H9 (cell line): ENCODE measurements at regions not wholly inside any gene's neighbourhood (a gene's known extent, or its start where the extent isn't known, plus 50 kb on each side); places are given as distances from the start of the nearest gene placed in this dataset.

ENCODE experiments used
- DNase-seq: peaks from one replicate; pipeline ENCODE4 v3.0.0-alpha.2; 2017
- H2AFZ ChIP-seq: one replicate; pipeline ENCODE4 v1.6.1; 2013; ENCODE audit warnings: mild to moderate bottlenecking, low read length, control low read depth, moderate library complexity
- H2AK5ac ChIP-seq: 2 replicates; pipeline ENCODE4 v1.6.1; 2013; ENCODE audit warnings: low read length, control low read depth, mixed read lengths; ENCODE audit not compliant: insufficient read length
- H2BK120ac ChIP-seq: one replicate; pipeline ENCODE4 v1.6.1; 2013; ENCODE audit warnings: low read depth, mild to moderate bottlenecking, low read length, control low read depth, inconsistent platforms; ENCODE audit not compliant: poor library complexity, severe bottlenecking
- H2BK12ac ChIP-seq: 2 replicates; pipeline ENCODE4 v1.6.1; 2013; ENCODE audit warnings: low read length, control low read depth, mixed read lengths, low read depth; ENCODE audit not compliant: insufficient read length
- H2BK15ac ChIP-seq: 2 replicates; pipeline ENCODE4 v1.6.1; 2013; ENCODE audit warnings: low read depth, low read length, control low read depth
- H2BK20ac ChIP-seq: one replicate; pipeline ENCODE4 v1.6.1; 2013; ENCODE audit warnings: low read depth, mild to moderate bottlenecking, low read length, control low read depth, inconsistent platforms; ENCODE audit not compliant: poor library complexity, severe bottlenecking
- H2BK5ac ChIP-seq: 2 replicates; pipeline ENCODE4 v1.6.1; 2013; ENCODE audit warnings: low read length, control low read depth, mixed read lengths; ENCODE audit not compliant: insufficient read length
- H3K14ac ChIP-seq: 2 replicates; pipeline ENCODE4 v1.6.1; 2013; ENCODE audit warnings: low read length, control low read depth; ENCODE audit not compliant: insufficient read depth
- H3K18ac ChIP-seq: 2 replicates; pipeline ENCODE4 v1.6.1; 2013; ENCODE audit warnings: low read depth, mild to moderate bottlenecking, mixed read lengths, low read length, control low read depth; ENCODE audit not compliant: insufficient read length
- H3K23ac ChIP-seq: 2 replicates; pipeline ENCODE4 v1.6.1; 2013; ENCODE audit warnings: low read length, control low read depth, mixed read lengths, low read depth; ENCODE audit not compliant: insufficient read length
- H3K23me2 ChIP-seq: 2 replicates; pipeline ENCODE4 v1.6.1; 2013; ENCODE audit warnings: low read depth, mild to moderate bottlenecking, mixed read lengths, low read length, control low read depth; ENCODE audit not compliant: insufficient read length, poor library complexity, severe bottlenecking
- H3K27ac ChIP-seq: 2 replicates; pipeline ENCODE4 v1.5.1; 2013; ENCODE audit warnings: low read length, control low read depth, mixed read lengths, low read depth; ENCODE audit not compliant: insufficient read length
- H3K27me3 ChIP-seq: 2 replicates; pipeline ENCODE4 v1.6.1; 2013; ENCODE audit warnings: low read length, control low read depth, inconsistent platforms; ENCODE audit not compliant: insufficient read depth
- H3K4ac ChIP-seq: 2 replicates; pipeline ENCODE4 v1.6.1; 2013; ENCODE audit warnings: low read depth, mild to moderate bottlenecking, control low read depth, inconsistent platforms, low read length, moderate library complexity
- H3K4me1 ChIP-seq: 2 replicates; pipeline ENCODE4 v1.6.1; 2013; ENCODE audit warnings: low read length, control low read depth, inconsistent platforms; ENCODE audit not compliant: insufficient read depth
- H3K4me2 ChIP-seq: 2 replicates; pipeline ENCODE4 v1.6.1; 2013; ENCODE audit warnings: low read length, control low read depth, mixed read lengths; ENCODE audit not compliant: insufficient read length, insufficient read depth
- H3K56ac ChIP-seq: 2 replicates; pipeline ENCODE4 v1.6.1; 2013; ENCODE audit warnings: low read depth, mild to moderate bottlenecking, mixed read lengths, low read length, control low read depth; ENCODE audit not compliant: insufficient read length
- H3K79me1 ChIP-seq: 2 replicates; pipeline ENCODE4 v1.6.1; 2013; ENCODE audit warnings: low read depth, mild to moderate bottlenecking, moderate library complexity, low read length, control low read depth, inconsistent platforms; ENCODE audit not compliant: insufficient read depth, poor library complexity, severe bottlenecking
- H3K79me2 ChIP-seq: 2 replicates; pipeline ENCODE4 v1.6.1; 2013; ENCODE audit warnings: low read length, control low read depth, inconsistent platforms; ENCODE audit not compliant: insufficient read depth
- H3K9ac ChIP-seq: 2 replicates; pipeline ENCODE4 v1.6.1; 2013; ENCODE audit warnings: low read length, control low read depth, mixed read lengths; ENCODE audit not compliant: insufficient read length; ENCODE audit errors: extremely low read depth
- H3K9me3 ChIP-seq: one replicate; pipeline ENCODE4 v1.6.1; 2013; ENCODE audit warnings: low read depth, low read length, inconsistent platforms; ENCODE audit not compliant: control insufficient read depth
- H3T11ph ChIP-seq: one replicate; pipeline ENCODE4 v1.6.1; 2013; ENCODE audit warnings: mild to moderate bottlenecking, low read length, control low read depth, inconsistent platforms
- H4K20me1 ChIP-seq: one replicate; pipeline ENCODE4 v1.6.1; 2013; ENCODE audit not compliant: control insufficient read depth, insufficient read length, insufficient read depth
- H4K5ac ChIP-seq: 2 replicates; pipeline ENCODE4 v1.6.1; 2013; ENCODE audit warnings: low read depth, mild to moderate bottlenecking, mixed read lengths, low read length, control low read depth; ENCODE audit not compliant: insufficient read length
- H4K8ac ChIP-seq: replicated peaks from 2 replicates; pipeline ENCODE4 v1.6.1; 2013; ENCODE audit warnings: low read length, control low read depth, mixed read lengths, low read depth; ENCODE audit not compliant: insufficient read length
- H4K91ac ChIP-seq: 2 replicates; pipeline ENCODE4 v1.6.1; 2013; ENCODE audit warnings: low read depth, mild to moderate bottlenecking, moderate library complexity, mixed read lengths, low read length, control low read depth; ENCODE audit not compliant: insufficient read length
- H3K27ac Mint-ChIP-seq, 3 experiments: 2 replicates in 2 of 3; 3 replicates in 1 of 3; pipeline ENCODE4 v1.8.0; 2020 to 2021; ENCODE audit warnings: mixed read lengths in 3 of 3, mild to moderate bottlenecking in 1 of 3, moderate library complexity in 1 of 3
- H3K27me3 Mint-ChIP-seq: 2 replicates; pipeline ENCODE4 v1.8.0; 2021; ENCODE audit warnings: low read depth, mild to moderate bottlenecking, moderate library complexity, mixed read lengths
- H3K36me3 Mint-ChIP-seq, 3 experiments: 2 replicates in 2 of 3; 3 replicates in 1 of 3; pipeline ENCODE4 v1.8.0; 2020 to 2021; ENCODE audit warnings: low read depth in 3 of 3, mixed read lengths in 3 of 3; ENCODE audit not compliant: insufficient read depth in 1 of 3
- H3K4me1 Mint-ChIP-seq, 2 experiments: 2 replicates each; pipeline ENCODE4 v1.8.0; 2020; ENCODE audit warnings: mixed read lengths in 2 of 2
- H3K4me3 Mint-ChIP-seq, 2 experiments: 2 replicates in 1 of 2; 3 replicates in 1 of 2; pipeline ENCODE4 v1.8.0; 2020 to 2021; ENCODE audit warnings: mild to moderate bottlenecking in 2 of 2, mixed read lengths in 2 of 2, moderate library complexity in 1 of 2
- H3K9me3 Mint-ChIP-seq, 2 experiments: 2 replicates in 1 of 2; 3 replicates in 1 of 2; pipeline ENCODE4 v1.8.0; 2020; ENCODE audit warnings: mild to moderate bottlenecking in 2 of 2, mixed read lengths in 2 of 2, moderate library complexity in 1 of 2
- WGBS: extraction: QIAGEN DNeasy Blood & Tissue Kit; methylation state at CpG from one replicate; pipeline ENCODE4 v1.1.7; 2013; ENCODE audit warnings: missing lambda C conversion rate, low lambda C conversion rate, mixed read lengths; ENCODE audit not compliant: insufficient read length; ENCODE audit errors: extremely low coverage; 5-methylcytosine and 5-hydroxymethylcytosine counted together
- TF ChIP-seq, protein P1 (sequence below): fragments of 200-600 bp; sonication (generic); conservative IDR thresholded peaks from 3 replicates; pipeline ENCODE4 v1.8.0; 2021; ENCODE audit warnings: antibody characterized with exemption, mild to moderate bottlenecking

GRCh38 chr4:25590171-25590570 lies 65.5 kb upstream of the SLC34A2 start:
- no peak overlapping the region for H2BK20ac ChIP-seq
- no peak overlapping the region for H2AK5ac ChIP-seq
- no peak overlapping the region for H3K14ac ChIP-seq
- H3K27me3 ChIP-seq: no peaks in the 10 kb centered on the region
- TF ChIP-seq, protein P1, sequence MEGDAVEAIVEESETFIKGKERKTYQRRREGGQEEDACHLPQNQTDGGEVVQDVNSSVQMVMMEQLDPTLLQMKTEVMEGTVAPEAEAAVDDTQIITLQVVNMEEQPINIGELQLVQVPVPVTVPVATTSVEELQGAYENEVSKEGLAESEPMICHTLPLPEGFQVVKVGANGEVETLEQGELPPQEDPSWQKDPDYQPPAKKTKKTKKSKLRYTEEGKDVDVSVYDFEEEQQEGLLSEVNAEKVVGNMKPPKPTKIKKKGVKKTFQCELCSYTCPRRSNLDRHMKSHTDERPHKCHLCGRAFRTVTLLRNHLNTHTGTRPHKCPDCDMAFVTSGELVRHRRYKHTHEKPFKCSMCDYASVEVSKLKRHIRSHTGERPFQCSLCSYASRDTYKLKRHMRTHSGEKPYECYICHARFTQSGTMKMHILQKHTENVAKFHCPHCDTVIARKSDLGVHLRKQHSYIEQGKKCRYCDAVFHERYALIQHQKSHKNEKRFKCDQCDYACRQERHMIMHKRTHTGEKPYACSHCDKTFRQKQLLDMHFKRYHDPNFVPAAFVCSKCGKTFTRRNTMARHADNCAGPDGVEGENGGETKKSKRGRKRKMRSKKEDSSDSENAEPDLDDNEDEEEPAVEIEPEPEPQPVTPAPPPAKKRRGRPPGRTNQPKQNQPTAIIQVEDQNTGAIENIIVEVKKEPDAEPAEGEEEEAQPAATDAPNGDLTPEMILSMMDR: no peak
- H3K79me2 ChIP-seq: no peaks in the 10 kb centered on the region
- no peak overlapping the region for H3K4ac ChIP-seq
- no peak overlapping the region for H4K5ac ChIP-seq
- no peak overlapping the region for H3K18ac ChIP-seq
- no CpG with 5 or more reads among the region's 5 CpGs for WGBS
- H3K23me2 ChIP-seq: no peaks in the 10 kb centered on the region
- peaks cover 0 to 4% (median 2%) of the 10 kb centered on the region in 3 experiments; a peak in 1 of 7 replicates for H3K36me3 Mint-ChIP-seq
- H3K4me3 Mint-ChIP-seq: no peak overlapping the region
- H3K9me3 ChIP-seq: no peaks in the 10 kb centered on the region
- H2AFZ ChIP-seq: no peak overlapping the region
- H3K4me1 ChIP-seq: peaks cover 5% of the 10 kb centered on the region; the same call in 1 of the 2 replicates
- H4K91ac ChIP-seq: no peak overlapping the region
- H3T11ph ChIP-seq: no peak overlapping the region
- no peak overlapping the region for H3K4me2 ChIP-seq
- H3K79me1 ChIP-seq: no peaks in the 10 kb centered on the region
- H4K8ac ChIP-seq: no peak overlapping the region
- H2BK12ac ChIP-seq: no peak overlapping the region
- H3K4me1 Mint-ChIP-seq: peaks cover 30 to 42% of the 10 kb centered on the region in 2 experiments
- H3K9me3 Mint-ChIP-seq: peaks cover 3% of the 10 kb centered on the region in 2 experiments; a peak in 4 of 5 replicates
- no peaks in the 10 kb centered on the region for H3K27me3 Mint-ChIP-seq
- H2BK5ac ChIP-seq: no peak overlapping the region
- H2BK15ac ChIP-seq: no peak overlapping the region
- no peak overlapping the region for H3K23ac ChIP-seq
- H3K9ac ChIP-seq: no peak overlapping the region
- H4K20me1 ChIP-seq: no peaks in the 10 kb centered on the region
- H3K56ac ChIP-seq: no peak overlapping the region
- H3K27ac Mint-ChIP-seq: peak overlapping the region in 1 of 3 experiments; percentile 45; a peak in 2 of 7 replicates
- no peak overlapping the region for H2BK120ac ChIP-seq
- no peak for DNase-seq
- no peak overlapping the region for H3K27ac ChIP-seq
